ENCODE measurements at regions not wholly inside any gene's neighbourhood (a gene's known extent, or its start where the extent isn't known, plus 50 kb on each side); places are given as distances from the start of the nearest gene placed in this dataset.

- TF ChIP-seq, protein P1, sequence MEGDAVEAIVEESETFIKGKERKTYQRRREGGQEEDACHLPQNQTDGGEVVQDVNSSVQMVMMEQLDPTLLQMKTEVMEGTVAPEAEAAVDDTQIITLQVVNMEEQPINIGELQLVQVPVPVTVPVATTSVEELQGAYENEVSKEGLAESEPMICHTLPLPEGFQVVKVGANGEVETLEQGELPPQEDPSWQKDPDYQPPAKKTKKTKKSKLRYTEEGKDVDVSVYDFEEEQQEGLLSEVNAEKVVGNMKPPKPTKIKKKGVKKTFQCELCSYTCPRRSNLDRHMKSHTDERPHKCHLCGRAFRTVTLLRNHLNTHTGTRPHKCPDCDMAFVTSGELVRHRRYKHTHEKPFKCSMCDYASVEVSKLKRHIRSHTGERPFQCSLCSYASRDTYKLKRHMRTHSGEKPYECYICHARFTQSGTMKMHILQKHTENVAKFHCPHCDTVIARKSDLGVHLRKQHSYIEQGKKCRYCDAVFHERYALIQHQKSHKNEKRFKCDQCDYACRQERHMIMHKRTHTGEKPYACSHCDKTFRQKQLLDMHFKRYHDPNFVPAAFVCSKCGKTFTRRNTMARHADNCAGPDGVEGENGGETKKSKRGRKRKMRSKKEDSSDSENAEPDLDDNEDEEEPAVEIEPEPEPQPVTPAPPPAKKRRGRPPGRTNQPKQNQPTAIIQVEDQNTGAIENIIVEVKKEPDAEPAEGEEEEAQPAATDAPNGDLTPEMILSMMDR (IDR thresholded peaks at IDR 0.05) = no peak
- no peak for TF ChIP-seq POLR2A (IDR thresholded peaks at IDR 0.05)
Observed at GRCh38 chr10:57222603-57223002, 861.5 kb upstream of the ZWINT start.

Data from esophagus squamous epithelium (tissue), 4 donors.